Fibroblast of upper back skin (primary cell): ENCODE measurements at regions not wholly inside any gene's neighbourhood (a gene's known extent, or its start where the extent isn't known, plus 50 kb on each side); places are given as distances from the start of the nearest gene placed in this dataset.

Source experiments
- DNase-seq: peaks from one replicate; pipeline ENCODE4 v3.0.0-alpha.2; 2013

GRCh38 chr20:6485351-6485750, 282.1 kb upstream of the BMP2 start:
- DNase-seq = no peak

- no peak for DNase-seq
Observed at GRCh38 chr20:6483727-6484126, 283.8 kb upstream of the BMP2 start.

- no peak for DNase-seq
Observed at GRCh38 chr20:6482486-6482885, 285.0 kb upstream of the BMP2 start.

DNA sequence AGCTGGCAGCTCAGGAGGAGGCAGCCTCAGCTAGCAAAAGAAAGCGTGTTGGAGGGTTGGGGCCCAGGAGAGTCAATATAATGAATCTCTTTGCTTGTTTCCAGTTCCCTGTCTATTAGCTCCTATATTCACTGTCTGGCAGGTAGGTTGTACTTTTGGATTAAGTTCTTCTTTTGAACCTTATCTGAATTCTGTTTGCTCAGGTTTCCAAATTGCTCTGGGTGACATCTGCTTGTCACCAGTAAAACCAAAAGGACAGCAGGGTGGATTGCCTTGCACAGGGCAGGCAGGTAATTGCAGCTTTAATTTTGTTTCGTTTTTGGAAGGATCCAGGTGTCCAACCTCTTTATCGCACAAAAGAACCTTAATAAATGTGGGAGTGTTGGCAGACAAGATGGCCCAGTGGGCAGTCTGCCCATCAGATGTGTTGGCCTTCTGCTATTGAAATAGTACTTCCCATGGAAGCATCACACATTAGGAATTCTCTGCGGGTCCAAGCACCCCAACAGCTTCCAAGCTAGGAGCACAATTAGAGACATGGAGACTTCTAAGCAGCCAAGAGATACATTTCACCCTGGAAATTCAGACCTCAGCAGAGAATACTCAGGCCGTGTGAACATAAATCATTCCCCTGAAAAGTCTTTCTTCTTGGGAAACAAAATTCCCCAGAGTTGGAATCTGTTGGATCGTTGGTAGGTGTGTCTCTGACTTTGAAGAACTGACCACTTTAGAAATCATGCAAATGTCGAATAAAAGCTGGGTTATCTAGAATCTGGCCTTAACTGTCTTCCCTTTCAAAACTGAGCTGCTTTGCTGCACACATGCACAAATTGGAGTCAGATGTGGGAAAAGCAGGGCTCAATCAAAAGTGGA, 286.9 kb upstream of the BMP2 start:
- peak; percentile 28 for DNase-seq

- no peak for DNase-seq
Observed at GRCh38 chr20:6473197-6473596, 294.3 kb upstream of the BMP2 start.

DNA sequence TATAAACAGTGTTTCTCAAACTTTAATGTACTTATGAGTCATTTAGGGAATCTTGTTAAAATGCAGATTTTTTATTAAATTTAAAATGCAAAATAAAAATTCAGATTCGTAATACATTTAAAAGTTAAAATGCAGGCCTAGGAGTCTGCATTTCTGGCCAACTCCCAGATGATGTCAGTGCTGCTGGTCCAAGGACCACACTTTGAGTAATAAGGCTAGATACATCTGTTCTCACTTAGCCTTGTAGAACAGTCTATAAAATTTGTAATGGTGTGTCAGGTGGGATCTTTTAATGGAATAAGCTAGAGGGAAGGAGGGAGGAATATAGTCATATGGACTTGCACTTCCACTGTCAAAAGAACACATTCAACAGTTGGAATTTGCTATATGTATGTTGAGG, 295.6 kb upstream of the BMP2 start:
- no peak for DNase-seq

- no peak for DNase-seq
Observed at GRCh38 chr20:6471110-6471647, 296.3 kb upstream of the BMP2 start.

- DNase-seq = no peak
Observed at GRCh38 chr20:6469695-6470094, 297.8 kb upstream of the BMP2 start.

- DNase-seq = no peak
Observed at GRCh38 chr20:6468423-6469116, 298.9 kb upstream of the BMP2 start.

GRCh38 chr20:6467562-6467961, 299.9 kb upstream of the BMP2 start:
- DNase-seq = no peak

DNA sequence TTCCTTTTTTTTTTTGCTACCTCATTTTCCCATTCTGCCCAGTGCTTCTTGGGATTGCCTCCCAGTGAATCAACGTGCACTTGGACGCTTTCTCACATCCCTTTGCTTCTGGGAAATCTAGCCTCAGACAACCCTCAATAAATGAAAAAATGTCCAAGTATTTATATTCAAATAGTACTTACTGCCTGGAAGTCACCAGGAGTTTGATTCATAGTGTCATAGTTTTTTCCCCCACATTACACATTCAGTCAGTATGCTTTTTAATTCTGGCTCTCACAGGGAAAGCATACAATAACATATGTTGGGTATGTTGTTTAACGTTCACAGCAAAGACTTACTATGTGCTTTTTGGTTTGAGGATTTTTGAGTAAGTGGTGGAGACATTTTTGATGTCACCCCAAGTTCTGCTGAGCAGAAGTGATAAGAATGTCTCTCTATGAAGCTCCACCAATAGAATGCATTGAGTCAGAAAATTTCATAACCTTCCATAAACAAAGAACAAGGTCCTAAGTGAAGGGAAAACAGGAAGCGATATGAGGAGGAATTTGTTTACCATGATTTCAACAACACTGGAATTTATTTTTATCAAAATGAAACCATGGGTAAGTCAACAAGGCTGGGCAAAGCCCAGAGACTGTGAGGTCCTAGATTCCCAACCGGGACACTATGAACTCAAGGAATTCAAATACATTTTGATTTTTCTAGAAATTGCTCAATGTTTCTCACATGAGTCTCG, 301.2 kb upstream of the BMP2 start:
- peak; percentile 11 for DNase-seq

GRCh38 chr20:6450841-6451240, 316.6 kb upstream of the BMP2 start:
- DNase-seq = no peak

- DNase-seq = no peak
Observed at GRCh38 chr20:6440443-6440799, 317.6 kb upstream of the FERMT1 start.

- DNase-seq = no peak
Observed at GRCh38 chr20:6439737-6440442, 317.1 kb upstream of the FERMT1 start.

GRCh38 chr20:6434131-6434530, 311.3 kb upstream of the FERMT1 start:
- DNase-seq = no peak

GRCh38 chr20:6430381-6430780, 307.6 kb upstream of the FERMT1 start:
- no peak for DNase-seq

GRCh38 chr20:6426287-6426891, 303.6 kb upstream of the FERMT1 start:
- no peak for DNase-seq

DNA sequence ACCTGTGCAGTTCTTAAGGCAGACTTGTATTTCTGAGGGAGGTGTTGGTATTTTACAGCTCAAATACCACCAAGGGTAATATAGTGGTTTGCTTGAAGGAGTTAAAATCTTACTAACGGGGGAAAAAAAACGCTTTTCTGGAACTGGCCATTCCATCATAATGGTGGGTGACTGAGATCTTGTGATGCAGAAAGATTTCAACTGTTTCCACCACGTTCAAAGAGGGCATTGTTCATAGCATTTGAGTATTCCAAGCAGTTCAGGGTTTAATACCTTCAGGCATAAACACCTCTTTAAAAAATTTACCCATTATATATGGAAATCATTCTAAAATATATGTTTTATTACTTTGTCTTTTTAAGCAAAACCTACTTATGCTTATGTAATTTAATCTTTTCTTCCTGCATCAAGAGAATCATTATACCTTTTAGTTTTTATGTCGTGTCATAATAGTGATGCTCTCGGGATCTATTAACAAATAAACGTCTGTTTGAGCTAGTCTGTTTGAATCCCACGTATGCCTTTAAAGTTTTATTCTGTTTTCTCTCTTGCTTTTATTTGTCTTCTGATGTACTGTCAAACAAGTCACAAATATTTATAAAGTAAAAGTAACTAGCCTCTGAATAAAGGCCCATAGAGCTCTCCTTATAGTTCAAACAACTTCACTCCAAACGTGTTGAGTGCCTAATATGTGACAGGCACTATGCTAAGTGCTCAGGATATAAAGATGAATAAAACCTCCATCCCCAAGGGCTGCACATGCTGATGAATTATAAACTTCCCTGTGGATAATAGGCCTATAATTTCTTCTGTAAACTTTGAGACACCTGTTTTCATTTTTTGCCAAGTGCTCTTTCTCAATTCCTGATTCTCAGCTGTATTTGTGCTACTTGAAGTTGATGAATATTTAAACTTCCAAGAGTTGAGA, 298.8 kb upstream of the FERMT1 start:
- no peak for DNase-seq

- DNase-seq = no peak
Observed at GRCh38 chr20:6420336-6420735, 297.5 kb upstream of the FERMT1 start.

GRCh38 chr20:6418732-6419131, 295.9 kb upstream of the FERMT1 start:
- DNase-seq = no peak

DNA sequence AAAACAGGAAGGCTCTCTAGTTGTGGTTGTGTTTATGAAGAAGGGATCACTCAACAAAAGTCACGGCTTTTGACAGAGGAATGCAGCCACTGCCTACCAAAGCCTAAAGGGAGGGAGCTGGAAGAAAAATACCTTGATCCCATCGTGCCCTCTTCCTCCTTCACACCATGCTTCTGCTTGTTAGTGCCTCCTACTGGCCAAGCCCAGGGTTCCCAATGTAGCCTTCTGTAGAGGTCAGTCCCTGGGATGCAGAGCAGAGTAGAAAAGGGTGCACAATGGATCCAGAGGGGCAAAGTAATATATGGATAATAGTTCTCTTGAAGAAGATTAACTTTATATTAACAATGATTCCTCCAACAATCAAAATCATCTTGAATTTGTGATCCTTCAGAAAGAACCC, 293.5 kb upstream of the FERMT1 start:
- no peak for DNase-seq
